NCI-H460 (cell line): ENCODE measurements at regions not wholly inside any gene's neighbourhood (a gene's known extent, or its start where the extent isn't known, plus 50 kb on each side); places are given as distances from the start of the nearest gene placed in this dataset.
"Not testable (repeated sequence)": the region's sequence is repeated elsewhere in the genome, so short reads cannot be mapped to it uniquely, and the experiment has no call there.

Source experiments
- DNase-seq: peaks from one replicate; pipeline ENCODE4 v3.0.0-alpha.2; 2016; ENCODE audit warnings: low read depth; ENCODE audit errors: extremely low read depth

DNA sequence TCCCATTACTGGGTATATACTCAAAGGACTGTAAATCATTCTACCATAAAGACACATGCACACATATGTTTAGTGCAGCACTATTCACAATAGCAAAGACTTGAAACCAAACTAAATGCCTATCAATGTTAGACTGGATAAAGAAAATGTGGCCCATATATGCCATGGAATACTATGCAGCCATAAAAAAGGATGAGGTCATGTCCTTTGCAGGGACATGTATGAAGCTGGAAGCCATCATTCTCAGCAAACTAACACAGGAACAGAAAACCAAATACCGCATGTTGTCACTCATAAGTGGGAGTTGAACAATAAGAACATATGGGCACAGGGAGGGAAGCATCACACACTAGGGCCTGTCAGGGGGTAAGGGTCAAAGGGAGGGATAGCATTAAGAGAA, 1172.4 kb upstream of the ADGRB3 start:
- DNase-seq, result not testable (repeated sequence)

DNA sequence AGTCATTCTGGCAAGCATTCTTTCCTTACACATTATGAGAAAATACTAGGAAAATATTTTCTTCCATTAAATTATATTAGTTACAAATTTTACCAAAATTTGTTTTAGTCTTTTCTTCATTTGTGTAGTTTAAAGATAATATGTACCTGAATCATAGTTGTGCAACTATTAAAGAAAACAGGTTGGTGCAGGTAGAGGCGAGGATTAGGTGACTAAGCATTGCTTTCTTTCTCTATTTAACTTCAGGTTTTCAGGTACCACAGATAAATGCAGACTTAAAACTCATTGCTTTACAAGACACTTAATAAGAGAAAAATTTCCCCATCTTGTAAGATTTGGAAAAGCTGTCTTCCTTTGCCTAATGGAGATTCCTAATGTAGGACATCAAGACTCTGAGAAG, 1175.5 kb upstream of the ADGRB3 start:
- no peak for DNase-seq

DNA sequence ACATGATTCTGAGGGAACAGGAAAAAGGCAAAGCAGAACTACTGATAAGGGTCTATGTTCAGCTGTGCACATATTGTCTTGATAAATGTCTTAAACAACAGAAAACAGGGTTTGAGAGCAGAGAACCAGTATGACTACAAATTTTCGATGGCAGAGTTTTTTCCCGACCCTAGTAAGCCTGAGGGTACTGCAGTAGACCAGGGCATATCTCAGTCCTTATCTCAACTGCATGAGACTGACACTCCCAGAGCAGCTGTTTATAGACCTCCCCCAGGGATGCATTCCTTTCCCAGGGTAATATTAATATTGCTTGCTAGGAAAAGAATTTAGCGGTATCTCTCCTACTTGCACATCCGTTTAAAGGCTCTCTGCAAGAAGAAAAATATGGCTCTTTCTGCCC, 1176.8 kb upstream of the ADGRB3 start:
- no peak for DNase-seq

DNA sequence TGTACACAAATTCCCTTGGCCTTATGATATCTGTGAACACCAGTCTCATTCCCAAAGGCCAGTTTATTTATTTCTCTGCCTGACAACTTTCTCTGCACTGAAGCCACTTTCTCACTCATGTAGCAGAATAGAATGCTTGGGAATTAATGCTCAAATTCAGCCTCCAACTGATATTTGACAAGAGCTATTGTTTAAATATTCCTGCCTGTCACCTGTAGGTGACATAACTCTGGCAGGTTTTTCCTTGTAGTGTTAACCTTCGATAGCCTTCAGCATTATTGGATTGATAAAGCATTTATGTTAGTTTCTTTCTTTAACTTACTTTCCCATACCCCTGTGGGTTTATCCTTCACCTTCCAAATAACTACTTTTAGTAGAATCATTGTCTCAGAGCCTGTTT, 1183.2 kb upstream of the ADGRB3 start:
- no peak for DNase-seq

DNA sequence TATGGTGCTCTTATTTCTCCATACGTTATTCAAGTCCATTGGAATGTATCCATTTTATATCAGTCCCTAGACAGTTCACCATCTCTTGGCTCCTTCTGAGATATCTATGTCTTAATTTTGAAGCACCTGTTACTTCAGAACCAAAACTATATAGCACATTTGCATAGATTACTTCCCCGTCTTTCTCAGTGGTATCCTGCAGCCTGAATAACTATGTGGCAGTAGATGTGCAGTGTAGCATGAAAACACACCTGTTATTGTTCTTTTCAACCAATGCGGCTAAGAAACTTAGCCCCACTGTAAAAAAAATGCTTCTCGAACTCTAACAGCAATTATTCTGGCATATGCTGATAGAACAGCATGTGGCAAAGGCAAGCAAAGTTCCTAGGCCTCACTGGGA, 1184.4 kb upstream of the ADGRB3 start:
- no peak for DNase-seq

DNA sequence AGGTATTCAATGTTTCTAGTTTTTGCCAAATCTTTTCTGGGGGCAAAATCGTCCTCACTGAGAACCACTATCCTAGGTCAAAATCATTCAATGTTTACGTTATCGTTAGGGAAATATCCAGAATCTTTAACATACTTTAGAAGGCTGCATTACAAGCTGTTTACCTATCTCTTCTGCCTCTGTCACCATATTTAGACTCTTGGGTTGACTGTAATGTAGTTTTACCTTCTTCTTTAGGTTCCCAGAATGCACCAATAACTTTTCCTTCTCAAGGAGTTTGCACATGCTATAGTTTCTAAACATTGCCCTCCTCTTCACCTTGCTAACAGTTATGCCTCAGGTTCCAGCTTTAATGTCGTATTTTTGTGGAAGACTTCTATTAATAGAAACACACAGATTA, 1185.5 kb upstream of the ADGRB3 start:
- no peak for DNase-seq

DNA sequence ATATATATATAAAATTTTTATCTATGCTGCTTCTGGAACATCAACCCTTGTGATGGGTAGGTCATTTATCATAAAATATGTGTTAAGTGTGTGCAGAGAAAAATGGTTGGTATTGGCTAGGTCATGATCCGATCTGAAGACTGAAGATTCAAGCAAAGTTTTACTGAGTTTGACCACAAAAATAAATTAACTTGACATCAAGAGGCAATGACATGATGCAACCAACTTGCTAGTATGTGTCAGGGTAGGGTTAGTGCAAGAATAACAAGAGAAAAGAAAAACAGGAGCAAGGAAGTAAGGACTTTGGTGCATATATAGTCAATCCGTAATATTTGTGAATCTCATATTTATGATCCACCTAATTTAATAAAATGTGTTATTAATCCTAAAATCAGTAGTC, 1202.0 kb upstream of the ADGRB3 start:
- DNase-seq, result no peak

DNA sequence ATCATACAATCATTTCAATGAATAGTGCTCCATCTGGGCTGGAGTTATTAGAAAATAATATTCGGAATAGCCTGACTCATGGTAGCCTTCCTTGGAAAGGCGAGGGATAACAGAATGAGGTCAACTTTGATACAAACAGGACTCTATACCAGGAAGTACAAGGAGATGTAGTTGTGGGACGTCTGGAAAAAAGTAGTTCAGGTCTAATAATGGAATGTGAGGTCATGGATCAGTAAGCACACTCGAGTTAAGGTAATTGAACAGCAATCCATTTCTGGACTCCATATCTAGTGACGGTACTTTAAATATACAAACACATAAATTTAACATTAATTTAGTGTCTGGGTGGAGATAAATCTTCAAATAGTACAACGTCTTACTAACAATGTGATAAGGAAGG, 1204.0 kb upstream of the ADGRB3 start:
- no peak for DNase-seq

DNA sequence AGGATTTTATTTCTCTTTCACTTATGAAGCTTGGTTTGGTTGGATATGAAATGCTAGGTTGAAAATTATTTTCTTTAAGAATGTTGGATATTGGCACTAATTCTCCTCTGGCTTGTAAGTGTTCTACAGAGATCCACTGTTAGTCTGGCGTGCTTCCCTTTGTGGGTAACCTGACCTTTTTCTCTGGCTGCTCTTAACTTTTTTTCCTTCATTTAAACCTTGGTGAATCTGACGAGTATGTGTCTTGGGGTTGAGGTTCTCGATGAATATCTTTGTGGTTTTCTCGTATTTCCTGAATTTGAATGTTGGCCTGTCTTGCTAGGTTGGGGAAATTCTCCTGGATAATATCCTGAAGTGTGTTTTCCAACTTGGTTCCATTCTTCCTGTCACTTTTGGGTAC, 1208.4 kb upstream of the ADGRB3 start:
- not testable (repeated sequence) for DNase-seq

DNA sequence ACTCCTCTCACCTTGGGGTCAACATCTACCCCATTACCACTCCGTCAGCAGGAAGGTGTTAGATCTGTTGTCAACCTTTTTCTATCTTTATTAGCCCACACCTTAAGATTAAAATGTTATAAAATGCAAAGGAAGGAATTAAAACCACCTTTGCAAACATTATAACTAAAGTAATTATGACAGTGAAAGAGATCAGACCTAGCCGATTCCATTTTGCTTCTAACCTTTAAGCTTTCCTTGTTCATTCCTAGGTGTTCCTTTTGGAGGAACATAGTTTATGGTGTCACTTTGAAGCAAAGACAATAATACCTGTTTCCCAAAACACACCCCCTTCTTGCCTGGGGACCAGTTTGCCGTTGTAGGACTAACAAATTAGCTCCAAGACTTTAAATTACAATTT, 1223.0 kb upstream of the ADGRB3 start:
- DNase-seq, result no peak

DNA sequence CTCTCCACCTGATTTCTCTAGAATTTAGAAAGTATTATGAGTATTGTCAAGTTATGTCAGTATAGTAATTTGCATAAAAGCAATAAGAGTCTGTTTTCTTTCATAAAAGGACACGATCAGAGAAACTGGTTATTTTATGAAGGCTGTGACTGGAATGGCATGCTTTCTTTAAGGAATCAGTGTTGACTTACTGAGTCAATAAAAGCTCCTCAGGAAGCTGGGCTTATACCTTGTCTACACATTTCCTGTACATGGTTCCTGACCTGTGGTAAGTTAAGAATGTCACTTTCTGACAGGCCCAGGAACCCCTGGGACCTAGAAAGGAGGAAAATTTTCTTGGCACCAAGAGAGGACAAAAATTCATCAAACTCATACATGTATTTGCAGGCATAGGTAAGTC, 1224.0 kb upstream of the ADGRB3 start:
- no peak for DNase-seq

DNA sequence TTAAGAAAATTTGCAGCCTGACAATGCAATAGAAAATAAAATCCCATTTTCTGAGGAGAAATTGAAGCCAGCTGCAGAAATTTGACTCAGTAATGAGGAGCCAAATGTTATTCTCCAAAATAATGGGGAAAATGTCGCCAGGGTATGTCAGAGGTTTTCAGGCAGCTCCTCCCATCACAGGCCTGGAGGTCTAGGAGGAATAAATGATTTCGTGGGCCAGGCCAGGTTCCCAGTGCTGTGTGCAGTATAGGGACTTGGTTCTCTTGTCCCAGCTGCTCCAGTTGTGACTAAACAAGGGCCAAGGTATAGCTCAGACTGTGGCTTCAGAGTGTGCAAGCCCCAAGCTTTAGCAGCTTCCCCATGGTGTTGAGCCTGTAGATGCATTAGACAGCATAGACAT, 1240.8 kb upstream of the ADGRB3 start:
- DNase-seq, result no peak

DNA sequence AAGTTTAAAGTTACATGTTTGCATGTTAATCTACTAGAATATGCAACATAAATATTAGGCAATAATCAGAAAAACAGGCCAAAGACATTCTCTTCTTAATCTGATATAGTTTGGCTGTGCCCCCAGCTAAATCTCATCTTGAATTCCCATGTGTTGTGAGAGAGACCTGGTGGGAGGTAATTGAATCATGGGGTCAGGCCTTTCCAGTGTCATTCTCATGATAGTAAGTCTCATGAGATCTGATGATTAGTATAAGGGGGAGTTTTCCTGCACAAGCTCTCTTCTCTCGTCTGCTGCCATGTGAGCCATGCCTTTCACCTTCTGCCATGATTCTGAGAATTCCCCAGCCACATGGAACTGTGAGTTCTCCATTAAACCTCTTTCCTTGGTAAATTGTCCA, 1241.7 kb upstream of the ADGRB3 start:
- no peak for DNase-seq

DNA sequence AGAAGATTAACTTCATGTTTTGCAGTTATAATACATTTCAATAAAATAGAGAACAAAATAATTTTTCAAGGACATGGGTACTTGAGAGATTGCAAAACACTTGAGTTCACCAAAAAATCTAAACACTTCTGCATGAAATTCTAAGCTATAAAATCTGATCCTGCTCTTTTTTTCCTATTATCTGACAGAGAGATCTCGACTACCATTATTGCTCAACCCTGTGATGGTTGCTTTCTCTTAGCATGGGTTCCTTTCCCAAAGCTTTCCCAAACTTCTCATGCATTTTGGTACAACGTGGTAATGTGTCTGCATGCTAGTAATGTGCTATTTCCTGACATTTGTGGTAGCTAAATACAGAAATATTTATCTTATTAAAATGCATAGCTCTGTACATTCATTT, 1243.1 kb upstream of the ADGRB3 start:
- DNase-seq, result no peak

DNA sequence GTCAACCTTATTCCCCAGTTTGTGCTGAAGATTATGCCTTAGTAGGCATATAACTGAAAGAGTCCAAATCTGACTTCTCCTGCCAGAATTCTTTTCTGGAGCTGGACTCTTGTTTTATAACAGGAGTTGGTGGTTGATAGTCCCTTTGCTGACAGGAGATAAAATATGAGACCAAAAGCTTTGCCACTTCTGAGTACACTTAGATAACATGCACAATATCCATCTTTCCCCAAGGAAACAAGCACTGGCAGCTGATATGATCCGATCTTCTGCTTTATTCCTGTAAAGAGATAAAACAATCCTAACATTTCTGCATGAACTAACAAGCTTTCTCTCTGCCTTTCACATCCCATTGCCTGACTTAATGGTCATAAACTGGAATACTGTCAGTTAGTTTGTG, 1265.4 kb upstream of the ADGRB3 start:
- no peak for DNase-seq

DNA sequence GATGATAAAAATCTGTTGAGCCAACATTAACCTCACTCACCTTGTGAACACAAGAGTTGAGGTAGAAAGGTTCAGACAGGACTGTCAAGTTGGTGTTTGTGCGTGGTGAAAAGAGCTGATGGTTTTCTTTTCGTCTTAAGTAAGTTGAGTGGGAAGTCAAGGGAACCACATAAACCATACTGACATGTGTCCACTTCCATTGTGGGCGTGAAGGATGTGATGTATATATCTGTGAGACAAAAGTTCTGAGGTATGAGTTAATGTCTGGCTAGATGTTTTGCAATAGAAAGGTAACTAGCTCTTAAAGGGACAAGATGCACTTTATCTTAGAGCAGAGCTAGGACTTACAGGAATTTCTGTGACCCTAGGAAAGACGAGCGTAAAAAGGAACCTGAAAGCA, 1272.1 kb upstream of the ADGRB3 start:
- no peak for DNase-seq

DNA sequence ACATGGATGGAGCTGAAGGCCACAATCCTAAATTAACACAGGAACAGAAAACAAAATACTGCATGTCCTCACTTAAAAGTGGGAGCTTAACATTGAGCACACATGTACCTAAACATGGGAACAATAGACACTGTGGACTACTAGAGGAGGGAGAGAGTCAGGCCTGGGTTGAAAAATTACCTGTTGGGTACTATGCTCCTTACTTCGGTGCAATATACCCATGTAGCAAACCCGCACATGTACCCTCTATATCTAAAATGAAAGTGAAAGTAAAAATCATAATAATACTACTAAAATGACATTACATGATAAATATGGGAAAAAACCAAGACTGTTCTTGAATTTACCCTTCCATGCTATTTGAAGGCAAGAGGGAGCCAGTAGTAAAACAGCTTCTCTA, 1273.8 kb upstream of the ADGRB3 start:
- DNase-seq, result no peak

DNA sequence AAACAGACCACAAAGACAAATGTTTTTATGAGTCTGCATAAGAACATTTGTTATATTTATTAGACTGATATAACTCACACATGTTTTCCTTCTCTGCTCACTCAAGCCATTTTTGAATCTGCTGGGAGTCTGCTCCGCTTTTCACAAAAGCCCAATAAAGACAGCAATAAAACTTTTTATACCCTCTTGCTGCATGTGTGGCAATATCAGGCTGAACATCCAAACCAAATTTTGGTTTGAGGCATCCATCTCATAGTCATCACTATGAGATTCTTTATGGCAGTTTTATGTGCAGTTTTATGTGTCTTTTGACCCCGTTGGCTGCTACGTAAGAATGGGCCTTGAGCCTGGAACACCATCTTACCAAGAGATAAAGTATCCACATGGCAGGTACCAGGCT, 1276.8 kb upstream of the ADGRB3 start:
- DNase-seq, result no peak

DNA sequence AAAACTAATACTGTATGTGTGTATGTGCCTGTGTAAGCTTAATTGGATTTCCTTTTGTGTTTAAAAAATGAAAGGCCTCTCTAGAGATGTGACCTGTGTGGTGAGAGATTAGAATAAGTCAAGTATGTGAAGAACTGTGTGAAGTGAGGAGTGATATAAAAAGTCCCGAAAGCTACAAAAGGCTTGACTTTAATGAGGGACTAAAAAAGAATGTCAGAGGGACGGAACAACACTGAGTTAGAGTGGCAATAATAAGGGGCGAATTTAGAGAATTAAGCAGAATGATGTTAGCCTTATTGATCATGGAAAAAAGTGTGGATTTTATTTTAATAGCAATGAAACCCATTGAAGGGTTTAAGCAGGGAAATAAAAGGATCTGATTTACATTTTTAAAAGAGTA, 1281.2 kb upstream of the ADGRB3 start:
- no peak for DNase-seq

DNA sequence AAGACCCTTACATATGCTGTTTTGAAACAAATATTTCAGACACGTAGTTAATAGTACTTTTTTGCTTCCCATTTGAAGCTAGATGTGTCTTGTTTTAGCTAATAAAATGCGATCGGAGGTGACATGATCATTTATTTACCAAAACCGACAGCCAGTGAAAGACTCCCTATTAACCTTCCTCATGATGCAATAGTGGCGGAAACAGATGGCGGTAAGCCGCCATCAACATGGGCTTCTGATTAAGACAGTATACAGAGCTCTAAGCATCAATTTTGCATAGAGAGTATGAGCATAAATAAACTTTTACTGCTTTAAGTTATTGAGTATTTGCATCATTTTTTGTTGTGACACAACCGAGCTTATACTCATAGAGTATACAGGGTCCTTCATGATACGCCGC, 1282.4 kb upstream of the ADGRB3 start:
- DNase-seq, result no peak

DNA sequence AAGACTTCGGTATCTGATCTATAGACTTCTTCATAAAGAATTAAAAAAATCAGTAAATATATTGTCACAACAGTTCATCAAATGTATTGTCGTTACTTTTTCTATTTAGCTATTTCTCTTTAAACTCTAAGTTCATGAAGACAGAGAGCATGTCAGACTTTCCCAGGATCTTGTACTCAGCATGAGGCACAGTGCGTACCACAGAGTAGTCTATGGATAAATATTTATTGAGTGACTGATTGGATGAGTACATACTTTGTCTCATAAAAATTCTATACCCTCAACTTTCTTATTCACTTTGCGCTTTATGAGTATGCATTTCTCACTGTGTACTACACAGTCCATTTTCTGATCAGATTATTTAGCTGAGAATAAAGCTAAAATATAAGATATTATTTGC, 1284.4 kb upstream of the ADGRB3 start:
- no peak for DNase-seq

DNA sequence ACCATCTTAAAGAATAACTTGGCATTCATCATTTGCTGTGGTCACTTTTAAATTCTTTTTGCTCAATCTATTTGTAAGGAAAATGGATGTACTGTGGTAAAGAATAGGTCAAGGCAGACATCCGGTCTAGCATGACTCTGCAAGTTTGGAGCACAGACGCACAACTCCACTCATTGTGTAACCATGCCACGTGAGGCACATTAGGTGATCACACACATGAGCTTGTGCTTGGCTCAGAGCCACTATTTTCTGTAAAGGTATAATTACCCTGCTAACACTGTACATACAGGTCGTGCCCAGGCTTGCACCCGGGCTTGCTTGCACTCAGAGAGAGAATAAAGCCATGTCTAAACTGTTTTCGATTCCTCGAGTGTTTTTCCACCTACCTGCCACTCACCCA, 1289.1 kb upstream of the ADGRB3 start:
- DNase-seq, result no peak

DNA sequence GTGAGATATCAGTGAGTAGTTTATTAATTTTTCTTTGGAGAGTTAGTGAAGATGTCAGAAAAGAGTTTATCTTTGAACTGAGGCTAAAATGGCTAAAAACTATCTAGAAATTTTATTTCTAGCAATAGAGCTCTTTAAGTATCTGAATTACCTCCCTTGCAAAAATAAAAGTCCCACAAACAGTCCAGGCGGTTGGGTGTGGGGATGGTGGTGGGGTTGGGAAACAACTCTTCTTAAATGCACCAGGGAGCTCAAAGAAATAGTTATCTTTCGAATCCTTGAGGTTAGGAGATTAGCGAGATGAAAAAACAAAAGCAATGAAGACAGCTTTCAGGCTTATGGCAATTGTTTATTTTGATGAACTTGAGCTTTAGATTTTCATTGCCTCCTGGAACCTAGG, 1299.1 kb upstream of the ADGRB3 start:
- no peak for DNase-seq

DNA sequence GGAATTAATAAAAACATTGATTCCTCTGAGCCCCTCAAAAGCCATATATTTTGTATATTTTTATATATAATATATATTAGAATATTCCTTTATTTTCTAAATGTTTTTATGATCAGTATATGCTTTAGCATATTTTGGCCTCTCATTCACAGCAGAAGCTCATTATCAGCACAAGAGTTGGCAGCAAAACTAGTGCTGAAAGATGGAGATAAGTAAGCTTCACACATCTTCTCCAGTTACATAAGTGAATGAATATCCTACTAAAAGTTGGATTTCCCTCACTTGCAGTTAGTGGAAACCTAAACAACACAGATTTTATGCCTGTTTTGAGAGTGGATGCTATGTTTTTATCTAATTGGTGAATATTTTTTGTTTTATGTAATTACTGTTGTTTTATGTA, 1303.8 kb upstream of the ADGRB3 start:
- no peak for DNase-seq
